ENCODE measurements at regions not wholly inside any gene's neighbourhood (a gene's known extent, or its start where the extent isn't known, plus 50 kb on each side); places are given as distances from the start of the nearest gene placed in this dataset.
"Not testable (repeated sequence)": the region's sequence is repeated elsewhere in the genome, so short reads cannot be mapped to it uniquely, and the experiment has no call there.

DNA sequence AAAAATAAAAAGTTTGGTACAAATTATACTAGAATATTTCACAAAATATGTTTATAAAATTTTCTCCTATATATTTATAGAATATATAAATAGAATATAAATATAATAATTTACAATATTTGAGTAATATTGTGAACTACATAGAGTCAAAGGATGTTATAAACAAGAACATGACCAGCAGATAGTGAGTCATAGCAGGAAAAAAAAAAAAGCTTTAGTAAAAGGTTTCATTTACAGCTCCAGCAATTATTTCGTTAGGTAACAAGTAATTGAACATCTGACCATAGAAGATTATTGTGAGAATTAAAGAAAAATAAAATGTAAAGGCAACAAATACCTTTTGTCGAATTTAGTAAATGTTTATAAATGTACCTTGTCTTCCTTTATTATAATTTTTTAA lies 864.1 kb downstream of the PCDH17 start:
- DNase-seq (ENCODE audit: low spot score) = no peak

DNA sequence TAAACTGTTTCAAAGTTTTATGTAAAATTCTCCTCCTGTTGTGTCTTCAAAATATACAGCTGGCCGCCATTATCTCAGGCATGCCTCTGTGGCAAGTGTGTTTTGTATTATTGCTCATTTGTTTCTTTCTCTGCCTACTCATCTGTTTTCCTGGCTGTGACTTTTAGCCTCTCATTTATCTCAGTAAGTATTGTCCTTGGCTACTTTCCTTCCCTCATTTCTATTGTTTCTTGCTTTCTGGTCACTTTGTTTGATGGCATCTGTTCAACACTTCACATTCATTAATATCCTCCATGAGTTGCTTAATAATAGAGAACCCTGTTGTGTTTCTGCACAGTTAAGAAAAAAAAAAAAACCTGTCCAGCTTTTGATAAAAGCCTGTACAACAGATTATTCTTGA lies 869.4 kb downstream of the PCDH17 start:
- no peak for DNase-seq (ENCODE audit: low spot score)

DNA sequence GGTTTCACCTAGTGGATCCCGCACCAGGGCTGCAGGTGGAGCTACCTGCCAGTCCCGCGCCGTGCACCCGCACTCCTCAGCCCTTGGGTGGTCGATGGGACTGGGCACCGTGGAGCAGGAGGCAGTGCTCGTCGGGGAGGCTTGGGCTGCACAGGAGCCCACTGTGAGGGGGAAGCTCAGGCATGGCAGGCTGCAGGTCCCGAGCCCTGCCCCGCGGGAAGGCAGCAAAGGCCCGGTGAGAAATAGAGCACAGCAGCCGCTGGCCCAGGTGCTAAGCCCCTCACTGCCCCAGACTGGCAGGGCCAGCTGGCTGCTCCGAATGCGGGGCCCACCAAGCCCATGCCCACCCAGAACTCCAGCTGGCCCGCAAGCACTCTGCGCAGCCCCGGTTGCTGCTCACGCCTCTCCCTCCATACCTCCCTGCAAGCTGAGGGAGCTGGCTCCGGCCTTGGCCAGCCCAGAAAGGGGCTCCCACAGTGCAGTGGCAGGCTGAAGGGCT lies 872.7 kb downstream of the PCDH17 start:
- not testable (repeated sequence) for DNase-seq (ENCODE audit: low spot score)

DNA sequence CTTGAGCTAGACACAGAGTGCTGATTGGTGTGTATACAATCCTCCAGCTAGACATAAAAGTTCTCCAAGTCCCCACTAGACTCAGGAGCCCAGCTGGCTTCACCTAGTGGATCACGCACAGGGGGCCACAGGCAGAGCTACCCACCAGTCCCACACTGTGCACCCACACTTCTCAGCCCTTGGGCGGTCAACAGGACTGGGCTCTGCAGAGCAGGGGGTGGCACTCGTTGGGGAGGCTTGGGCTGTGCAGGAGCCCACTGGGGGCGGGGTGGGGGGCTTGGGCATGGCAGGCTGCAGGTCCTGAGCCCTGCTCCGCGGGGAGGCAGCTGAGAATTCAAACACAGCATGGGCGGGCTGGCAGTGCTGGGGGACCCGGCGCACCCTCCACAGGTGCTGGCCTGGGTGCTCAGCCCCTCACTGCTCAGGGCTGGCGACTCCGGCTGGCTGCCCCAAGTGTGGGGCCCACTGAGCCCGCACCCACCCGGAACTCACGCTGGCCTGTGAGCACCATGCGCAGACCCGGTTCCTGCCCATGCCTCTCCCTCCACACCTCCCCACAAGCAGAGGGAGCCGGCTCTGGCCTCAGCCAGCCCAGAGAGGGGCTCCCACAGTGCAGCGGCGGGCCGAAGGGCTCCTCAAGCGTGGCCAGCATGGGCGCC lies 873.8 kb downstream of the PCDH17 start:
- not testable (repeated sequence) for DNase-seq (ENCODE audit: low spot score)

DNA sequence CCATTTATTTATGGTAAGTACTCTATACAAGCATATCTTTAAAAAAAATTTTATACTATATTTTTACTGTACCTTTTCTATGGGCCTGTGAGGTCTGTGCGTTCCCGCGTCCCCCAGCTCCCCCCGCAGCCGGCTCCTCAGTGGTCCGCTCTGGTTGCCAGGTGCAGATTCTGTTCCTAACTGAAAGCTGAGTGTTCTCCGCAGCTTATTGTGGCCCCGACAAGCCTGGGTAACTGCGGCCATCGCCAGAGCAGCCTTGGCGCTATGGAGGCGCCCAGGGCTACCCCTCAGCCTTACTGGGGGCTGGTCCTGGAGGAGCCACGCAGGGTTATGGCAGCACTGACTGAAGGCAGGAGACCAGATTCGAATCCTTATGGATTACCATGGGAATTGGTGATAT lies 896.8 kb downstream of the PCDH17 start:
- DNase-seq (ENCODE audit: low spot score) = no peak

GRCh38 chr13:58531614-58532013 lies 900.1 kb downstream of the PCDH17 start:
- DNase-seq (ENCODE audit: low spot score) = no peak

DNA sequence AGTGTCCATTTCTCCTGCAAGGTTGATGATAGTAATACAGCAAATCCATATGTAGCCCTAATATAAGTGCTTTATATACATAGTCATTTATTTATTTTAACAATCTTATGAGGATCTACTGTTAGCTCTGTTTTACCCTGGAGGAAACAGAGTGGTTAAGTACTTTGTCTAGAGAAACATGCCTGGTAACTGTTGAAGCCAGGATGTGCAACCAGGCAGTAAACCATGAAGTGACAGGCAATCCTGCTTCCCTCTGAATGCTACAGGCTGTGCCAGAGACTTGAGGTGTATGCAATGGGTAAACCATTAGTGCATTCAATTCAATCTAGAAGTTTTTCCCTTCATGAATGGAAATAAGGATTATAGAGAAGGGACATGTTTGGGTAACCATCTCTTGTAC lies 911.0 kb downstream of the PCDH17 start:
- no peak for DNase-seq (ENCODE audit: low spot score)

GRCh38 chr13:58547419-58547818 lies 915.9 kb downstream of the PCDH17 start:
- no peak for DNase-seq (ENCODE audit: low spot score)

GRCh38 chr13:58566176-58566575 lies 934.6 kb downstream of the PCDH17 start:
- no peak for DNase-seq (ENCODE audit: low spot score)

DNA sequence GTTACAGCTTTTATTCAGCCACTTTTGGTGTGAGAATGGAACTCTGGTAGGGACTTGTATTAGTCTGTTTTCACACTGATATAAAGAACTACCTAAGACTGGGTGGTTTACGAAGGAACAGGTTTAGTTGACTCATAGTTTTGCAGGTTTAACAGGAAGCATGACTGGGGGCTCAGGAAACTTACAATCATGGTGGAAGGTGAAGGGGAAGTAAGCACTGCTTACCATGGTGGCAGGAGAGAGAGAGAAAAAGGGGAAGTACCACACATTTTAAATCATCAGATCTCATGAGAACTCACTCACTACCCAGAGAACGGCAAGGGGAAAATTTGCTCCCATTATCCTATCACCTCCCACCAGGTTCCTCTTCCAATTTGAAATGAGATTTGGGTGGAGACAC lies 942.2 kb downstream of the PCDH17 start:
- no peak for DNase-seq (ENCODE audit: low spot score)

DNA sequence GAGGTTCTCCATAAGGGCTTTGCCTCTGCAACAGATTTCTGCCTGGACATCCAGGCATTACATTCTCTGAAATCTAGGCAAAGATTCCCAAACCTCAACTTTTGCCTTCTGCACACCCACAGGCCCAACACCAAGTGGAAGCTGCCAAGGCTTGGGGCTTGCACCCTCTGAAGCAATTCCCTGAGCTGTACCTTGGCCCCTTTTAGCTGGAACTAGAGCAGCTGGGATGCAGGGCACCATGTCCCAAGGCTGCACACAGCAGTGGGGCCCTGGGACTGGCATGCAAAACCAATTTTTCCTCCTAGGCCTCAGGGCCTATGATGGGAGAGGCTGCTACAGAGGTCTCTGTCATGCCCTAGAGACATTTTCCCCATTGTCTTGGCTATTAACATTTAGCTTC lies 943.2 kb downstream of the PCDH17 start:
- no peak for DNase-seq (ENCODE audit: low spot score)

DNA sequence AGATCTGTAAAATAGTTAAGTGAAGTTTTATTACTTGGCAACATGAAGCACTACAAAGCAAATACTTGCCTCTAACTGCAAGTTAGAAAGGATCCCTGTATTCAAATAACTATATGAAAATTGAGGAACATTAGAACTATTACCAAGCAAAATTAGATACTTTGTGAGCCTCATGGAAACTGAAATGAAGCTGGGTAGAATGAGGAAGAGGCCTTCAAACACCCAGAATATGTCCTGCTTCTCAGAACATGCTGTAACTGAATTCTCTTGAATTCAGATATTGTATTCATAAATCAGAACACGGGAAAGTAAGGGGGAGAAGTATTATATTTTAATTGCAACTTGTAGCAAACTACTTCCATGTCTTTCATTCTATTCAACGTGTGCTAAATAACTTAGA lies 947.9 kb downstream of the PCDH17 start:
- DNase-seq (ENCODE audit: low spot score) = no peak

GRCh38 chr13:58583966-58584365 lies 952.4 kb downstream of the PCDH17 start:
- DNase-seq (ENCODE audit: low spot score) = no peak

DNA sequence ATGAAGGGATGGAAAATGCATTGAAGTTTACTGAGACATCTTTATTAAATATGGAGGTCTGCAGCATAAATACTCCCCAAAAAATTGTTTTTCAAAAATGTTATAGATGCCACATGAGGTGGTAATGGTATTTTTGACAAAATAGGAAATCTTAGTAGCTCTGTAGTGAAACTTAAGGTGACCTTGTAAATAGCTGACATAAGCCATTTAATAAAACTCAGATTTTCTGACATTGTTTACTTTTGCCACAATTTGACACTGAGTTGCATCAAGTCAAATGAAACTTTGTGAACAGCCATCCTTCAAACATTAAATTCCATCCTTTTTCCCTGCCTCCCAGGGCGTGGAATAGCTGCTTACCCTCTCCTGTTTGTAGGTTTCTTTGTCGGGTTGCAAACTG lies 953.1 kb downstream of the PCDH17 start:
- no peak for DNase-seq (ENCODE audit: low spot score)

DNA sequence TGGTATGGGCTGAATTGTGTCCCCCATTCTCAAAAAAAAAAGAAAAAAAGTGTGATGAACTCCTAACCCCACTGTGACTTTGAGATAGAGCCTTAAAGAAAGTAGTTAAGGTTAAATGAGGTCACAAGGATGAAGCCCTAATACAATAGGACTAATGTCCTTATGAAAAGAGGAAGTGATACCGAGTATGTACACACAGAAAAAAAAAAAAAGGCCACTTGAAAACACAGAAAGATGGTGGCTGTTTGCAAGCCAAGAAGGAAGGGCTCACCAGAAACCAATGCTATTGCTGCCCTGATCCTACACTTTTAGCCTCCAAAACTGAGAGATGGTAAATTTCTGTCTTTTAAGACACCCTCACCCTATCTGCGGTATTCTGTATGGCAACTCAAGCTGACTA lies 955.6 kb downstream of the PCDH17 start:
- no peak for DNase-seq (ENCODE audit: low spot score)

DNA sequence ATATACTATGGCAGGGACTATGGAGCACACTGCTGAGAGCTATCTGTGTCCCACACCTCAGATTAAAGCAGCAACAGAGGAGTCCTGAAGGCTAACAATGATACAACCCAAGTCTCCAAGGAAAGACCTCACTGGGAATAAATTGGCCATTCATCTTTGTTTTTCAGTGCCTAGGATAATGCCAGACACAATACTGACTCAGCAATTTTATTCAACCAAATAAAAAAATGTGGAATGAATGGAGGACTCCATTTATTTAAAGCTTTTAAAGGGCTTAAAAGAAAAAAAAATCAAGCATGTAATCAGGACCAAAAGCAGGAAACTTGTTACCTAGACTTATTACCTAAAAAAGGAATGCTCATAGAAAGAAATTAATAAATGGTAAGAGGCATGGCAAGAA lies 960.5 kb downstream of the PCDH17 start:
- DNase-seq (ENCODE audit: low spot score) = no peak

DNA sequence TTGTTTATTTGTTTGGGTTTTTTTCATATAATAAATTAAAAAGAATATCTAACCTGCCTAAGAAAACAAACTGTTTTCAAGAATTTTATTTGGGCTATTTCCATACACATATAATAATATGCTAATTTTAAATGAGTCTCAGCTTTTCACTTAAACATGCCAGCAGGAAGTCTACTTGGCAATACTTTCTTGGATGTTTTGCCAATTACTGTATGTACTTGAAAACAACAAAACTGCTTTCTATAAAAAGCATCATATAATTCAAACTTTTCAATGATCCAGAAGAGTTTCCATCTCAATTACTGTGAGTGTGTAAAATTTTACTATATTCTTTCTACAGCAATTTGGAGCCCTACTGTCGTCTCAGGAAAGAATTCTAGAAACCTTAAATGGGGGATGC lies 961.2 kb downstream of the PCDH17 start:
- DNase-seq (ENCODE audit: low spot score) = no peak

DNA sequence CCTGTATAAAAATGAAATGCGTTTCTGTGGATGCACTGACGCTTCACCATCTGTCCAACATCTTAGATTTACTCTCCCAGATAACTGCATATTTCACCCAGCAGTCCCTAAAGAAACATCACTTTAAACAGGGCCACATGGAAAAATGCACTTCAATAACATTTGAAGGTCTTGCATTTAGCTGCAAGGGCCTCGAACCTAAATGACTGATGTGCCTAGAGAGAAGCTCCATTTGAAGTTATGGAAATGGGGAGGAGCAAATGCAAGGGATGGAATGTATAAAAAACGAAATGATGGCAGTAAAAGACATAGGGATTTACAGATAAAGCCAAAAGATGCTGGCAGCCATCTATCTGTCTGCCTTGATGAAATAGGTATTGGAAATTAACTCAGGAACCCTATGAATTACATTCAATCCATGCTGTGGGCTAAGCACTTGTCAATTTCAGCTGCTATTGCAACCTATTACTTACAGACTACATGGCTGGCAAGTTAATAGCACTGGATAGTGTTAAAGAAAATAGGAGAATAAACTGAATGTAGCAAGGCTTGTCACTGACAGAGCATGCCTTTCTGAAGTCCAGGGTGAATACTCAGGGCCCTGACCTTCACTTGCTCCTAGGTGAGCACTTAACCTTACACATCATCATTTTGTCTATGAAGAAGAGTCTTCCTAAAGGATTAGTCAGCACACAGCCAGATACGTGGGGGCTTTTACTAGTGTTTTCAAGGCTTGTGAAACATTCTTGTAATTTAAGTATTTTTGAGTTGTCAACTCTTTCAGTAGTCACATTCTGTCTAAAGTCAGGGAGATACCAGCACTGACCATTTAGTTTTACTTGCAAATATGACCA lies 963.4 kb downstream of the PCDH17 start:
- no peak for DNase-seq (ENCODE audit: low spot score)

GRCh38 chr13:58597552-58597951 lies 966.0 kb downstream of the PCDH17 start:
- DNase-seq (ENCODE audit: low spot score) = no peak

DNA sequence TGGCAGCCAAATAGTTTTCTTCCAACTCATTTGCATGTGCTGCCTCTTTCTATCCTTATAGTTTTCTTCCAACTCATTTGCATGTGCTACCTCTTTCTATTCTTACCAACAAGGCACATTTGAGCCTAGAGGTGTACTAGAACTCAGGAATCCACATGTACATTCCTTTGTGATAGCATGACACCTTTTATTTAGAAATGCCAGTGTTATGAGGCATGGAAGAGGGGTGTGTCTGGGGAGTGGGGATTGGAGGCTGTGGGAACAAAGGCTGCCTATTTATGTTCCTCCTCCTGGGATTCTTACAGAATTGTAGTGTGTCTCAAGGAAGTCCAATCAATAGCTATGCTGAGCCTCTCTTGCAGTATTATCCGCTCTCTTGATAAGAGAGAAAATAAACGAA lies 966.7 kb downstream of the PCDH17 start:
- DNase-seq (ENCODE audit: low spot score) = no peak

GRCh38 chr13:58611117-58611516 lies 979.6 kb downstream of the PCDH17 start:
- no peak for DNase-seq (ENCODE audit: low spot score)

- DNase-seq (ENCODE audit: low spot score) = no peak
Observed at GRCh38 chr13:58617880-58618665, 986.5 kb downstream of the PCDH17 start.

All from left forelimb (tissue), 1 donor.